Hepatocyte (in vitro differentiated cells): ENCODE measurements at regions not wholly inside any gene's neighbourhood (a gene's known extent, or its start where the extent isn't known, plus 50 kb on each side); places are given as distances from the start of the nearest gene placed in this dataset.

ENCODE experiments used
- DNase-seq: peaks from one replicate; pipeline ENCODE4 v3.0.0-alpha.2; 2016; ENCODE audit warnings: low spot score
- H2AFZ ChIP-seq: fragments of 200-600 bp; sonication (generic); 2 replicates; pipeline ENCODE4 v1.6.0; 2016; ENCODE audit warnings: antibody characterized with exemption, mild to moderate bottlenecking
- H3K27ac ChIP-seq: fragments of 200-600 bp; sonication (generic); 2 replicates; pipeline ENCODE4 v1.5.1; 2016; ENCODE audit warnings: mild to moderate bottlenecking
- H3K27me3 ChIP-seq: fragments of 200-600 bp; sonication (generic); 2 replicates; pipeline ENCODE4 v1.6.1; 2016
- H3K36me3 ChIP-seq: fragments of 200-600 bp; sonication (generic); replicated peaks from 2 replicates; pipeline ENCODE4 v1.5.1; 2016; ENCODE audit warnings: low read depth; ENCODE audit not compliant: insufficient read depth
- H3K4me1 ChIP-seq: fragments of 200-600 bp; sonication (generic); 2 replicates; pipeline ENCODE4 v1.5.1; 2016; ENCODE audit warnings: mild to moderate bottlenecking, moderate library complexity; ENCODE audit not compliant: insufficient read depth
- H3K4me2 ChIP-seq: fragments of 200-600 bp; sonication (generic); 2 replicates; pipeline ENCODE4 v1.6.0; 2016
- H3K4me3 ChIP-seq: fragments of 200-600 bp; sonication (generic); 2 replicates; pipeline ENCODE4 v1.5.1; 2016; ENCODE audit warnings: mild to moderate bottlenecking
- H3K79me2 ChIP-seq: fragments of 200-600 bp; sonication (generic); 2 replicates; pipeline ENCODE4 v1.6.0; 2017; ENCODE audit warnings: mild to moderate bottlenecking
- H3K9me2 ChIP-seq: fragments of 200-600 bp; sonication (generic); replicated peaks from 2 replicates; pipeline ENCODE4 v1.6.0; 2017; ENCODE audit warnings: mild to moderate bottlenecking; ENCODE audit not compliant: insufficient read depth
- H3K9me3 ChIP-seq: fragments of 200-600 bp; sonication (generic); 2 replicates; pipeline ENCODE4 v1.5.1; 2016; ENCODE audit warnings: low read depth, mild to moderate bottlenecking
- H4K20me1 ChIP-seq: fragments of 200-600 bp; sonication (generic); 2 replicates; pipeline ENCODE4 v1.6.0; 2016; ENCODE audit warnings: mild to moderate bottlenecking; ENCODE audit not compliant: insufficient read depth, poor library complexity, severe bottlenecking
- EZH2 ChIP-seq: fragments of 200-600 bp; sonication (generic); IDR thresholded peaks from 2 replicates; pipeline ENCODE4 v1.6.1; 2016; ENCODE audit warnings: antibody characterized with exemption, mild to moderate bottlenecking, borderline replicate concordance
- EZH2phosphoT487 ChIP-seq: fragments of 200-600 bp; sonication (generic); IDR thresholded peaks from one replicate; pipeline ENCODE4 v1.6.1; 2018; ENCODE audit warnings: antibody characterized with exemption, mild to moderate bottlenecking, low read depth, moderate library complexity; ENCODE audit not compliant: unreplicated experiment, severe bottlenecking
- WGBS: methylation state at CpG from one replicate; pipeline ENCODE4 v1.1.6; 2016; ENCODE audit warnings: low lambda C conversion rate; ENCODE audit errors: missing lambda C conversion rate; 5-methylcytosine and 5-hydroxymethylcytosine counted together
- TF ChIP-seq, protein P1 (sequence below): fragments of 200-600 bp; sonication (generic); IDR thresholded peaks from 2 replicates; pipeline ENCODE4 v1.5.1; 2016; ENCODE audit warnings: antibody characterized with exemption, mild to moderate bottlenecking; ENCODE audit not compliant: poor library complexity

DNA sequence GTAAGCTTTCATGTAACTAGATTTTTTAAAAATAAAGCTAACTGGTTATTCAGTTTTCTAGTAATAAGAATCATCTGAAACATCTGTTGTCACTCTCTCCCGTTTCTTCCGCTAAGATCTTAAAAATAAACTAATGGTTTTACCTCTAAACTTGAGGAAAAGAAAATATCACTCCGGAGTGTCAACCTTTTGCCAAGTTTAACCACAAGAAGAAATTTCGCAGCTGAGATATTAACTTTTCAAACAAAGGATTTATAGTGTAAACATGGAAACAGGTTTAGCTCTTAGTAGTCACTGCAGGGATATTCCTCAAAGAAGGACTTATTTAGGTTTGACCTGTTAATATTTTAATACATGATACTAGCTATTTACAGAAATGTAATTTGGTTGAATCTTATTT is 954.9 kb downstream of the ADGRL2 start:
- H4K20me1 ChIP-seq: no peaks in the 10 kb centered on the region
- no peak for TF ChIP-seq EZH2phosphoT487
- DNase-seq: no peak
- H3K27me3 ChIP-seq: no peaks in the 10 kb centered on the region
- H3K4me1 ChIP-seq: no peaks in the 10 kb centered on the region
- H3K79me2 ChIP-seq: no peaks in the 10 kb centered on the region
- no peak overlapping the region for H3K4me3 ChIP-seq
- H3K27ac ChIP-seq: no peak overlapping the region
- WGBS: 42% methylated on average over 4 of the region's 4 CpGs
- no peaks in the 10 kb centered on the region for H3K36me3 ChIP-seq
- H2AFZ ChIP-seq: no peak overlapping the region
- H3K9me3 ChIP-seq: no peaks in the 10 kb centered on the region
- H3K4me2 ChIP-seq: no peak overlapping the region
- no peaks in the 10 kb centered on the region for H3K9me2 ChIP-seq

DNA sequence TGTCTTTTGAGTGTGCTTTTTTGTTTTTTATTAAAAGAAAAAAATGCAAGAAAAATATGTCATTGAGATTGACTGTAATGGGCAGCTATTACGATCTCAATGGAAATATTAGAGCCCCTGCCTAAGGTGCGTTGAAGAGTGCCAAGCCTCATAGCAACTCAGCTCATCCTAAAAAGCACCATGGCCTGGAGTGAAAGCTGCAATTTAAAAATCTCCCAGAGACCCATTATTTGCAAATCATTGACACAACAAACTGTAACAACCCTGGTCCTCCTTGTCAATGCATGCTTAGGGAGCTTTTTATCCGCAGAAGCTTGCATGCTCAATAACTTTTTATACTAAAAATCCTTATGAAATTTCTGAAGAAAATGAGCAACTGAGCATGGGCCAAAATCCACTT is 954.5 kb downstream of the ADGRL2 start:
- Histone ChIP-seq H3K9me2 (no peaks in the 10 kb centered on the region), H3K4me2 (no peak overlapping the region), H4K20me1 (no peaks in the 10 kb centered on the region), H3K9me3 (no peaks in the 10 kb centered on the region), H3K79me2 (no peaks in the 10 kb centered on the region), H2AFZ (no peak overlapping the region), H3K4me3 (no peak overlapping the region), H3K4me1 (no peaks in the 10 kb centered on the region), H3K36me3 (no peaks in the 10 kb centered on the region), H3K27ac (no peak overlapping the region), H3K27me3 (no peaks in the 10 kb centered on the region)
- no peak for TF ChIP-seq EZH2
- TF ChIP-seq, protein P1, sequence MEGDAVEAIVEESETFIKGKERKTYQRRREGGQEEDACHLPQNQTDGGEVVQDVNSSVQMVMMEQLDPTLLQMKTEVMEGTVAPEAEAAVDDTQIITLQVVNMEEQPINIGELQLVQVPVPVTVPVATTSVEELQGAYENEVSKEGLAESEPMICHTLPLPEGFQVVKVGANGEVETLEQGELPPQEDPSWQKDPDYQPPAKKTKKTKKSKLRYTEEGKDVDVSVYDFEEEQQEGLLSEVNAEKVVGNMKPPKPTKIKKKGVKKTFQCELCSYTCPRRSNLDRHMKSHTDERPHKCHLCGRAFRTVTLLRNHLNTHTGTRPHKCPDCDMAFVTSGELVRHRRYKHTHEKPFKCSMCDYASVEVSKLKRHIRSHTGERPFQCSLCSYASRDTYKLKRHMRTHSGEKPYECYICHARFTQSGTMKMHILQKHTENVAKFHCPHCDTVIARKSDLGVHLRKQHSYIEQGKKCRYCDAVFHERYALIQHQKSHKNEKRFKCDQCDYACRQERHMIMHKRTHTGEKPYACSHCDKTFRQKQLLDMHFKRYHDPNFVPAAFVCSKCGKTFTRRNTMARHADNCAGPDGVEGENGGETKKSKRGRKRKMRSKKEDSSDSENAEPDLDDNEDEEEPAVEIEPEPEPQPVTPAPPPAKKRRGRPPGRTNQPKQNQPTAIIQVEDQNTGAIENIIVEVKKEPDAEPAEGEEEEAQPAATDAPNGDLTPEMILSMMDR: no peak
- no peak for TF ChIP-seq EZH2phosphoT487
- 87% methylated on average over 3 of the region's 3 CpGs for WGBS
- no peak for DNase-seq

DNA sequence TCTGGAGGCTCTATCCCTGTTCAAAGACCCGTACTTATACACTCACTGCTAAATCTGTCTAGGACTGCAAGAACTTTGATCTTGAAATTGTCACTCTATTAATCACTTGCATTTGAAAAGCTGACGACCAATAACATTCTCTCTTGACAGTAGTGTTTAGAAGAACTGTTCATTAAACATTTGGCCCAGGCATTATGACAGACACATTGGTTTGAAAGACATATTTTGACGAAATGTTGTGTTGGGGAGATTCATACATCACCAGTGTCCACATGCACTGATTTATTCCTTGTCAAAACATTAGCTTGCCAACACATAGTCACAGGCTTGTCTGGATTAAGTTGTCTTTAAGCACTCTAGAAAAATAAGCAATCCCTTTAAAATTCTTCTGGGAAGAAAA is 951.3 kb downstream of the ADGRL2 start:
- Histone ChIP-seq H3K4me1 (no peaks in the 10 kb centered on the region), H3K9me2 (no peaks in the 10 kb centered on the region), H3K4me2 (no peak overlapping the region), H3K27me3 (no peaks in the 10 kb centered on the region), H3K79me2 (no peaks in the 10 kb centered on the region), H3K4me3 (no peak overlapping the region), H3K27ac (no peak overlapping the region), H3K36me3 (no peaks in the 10 kb centered on the region), H4K20me1 (no peaks in the 10 kb centered on the region), H3K9me3 (no peaks in the 10 kb centered on the region), H2AFZ (no peak overlapping the region)
- no peak for DNase-seq
- TF ChIP-seq EZH2 (no peak), EZH2phosphoT487 (no peak)
- TF ChIP-seq, protein P1: no peak
- WGBS: 53% methylated on average over 3 of the region's 3 CpGs

DNA sequence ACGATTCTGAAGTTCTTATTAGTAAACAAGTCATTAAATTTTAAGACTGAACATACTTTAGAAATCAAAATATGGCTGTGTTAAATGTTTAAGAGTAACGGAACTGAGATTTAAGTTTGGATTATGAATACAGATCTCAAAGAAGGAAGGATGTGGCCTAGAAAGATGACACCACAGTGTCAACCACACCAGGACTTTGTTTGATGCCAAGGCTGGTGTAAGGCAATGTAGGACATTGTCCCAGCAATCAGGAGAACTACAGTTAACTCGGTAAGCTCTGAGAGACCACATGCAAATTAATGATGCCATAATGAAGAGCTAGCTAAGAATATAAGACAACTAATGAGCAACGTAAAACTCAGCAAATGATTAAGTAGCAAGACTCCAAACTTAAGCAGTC is 932.9 kb downstream of the ADGRL2 start:
- no peaks in the 10 kb centered on the region for H3K79me2 ChIP-seq
- H4K20me1 ChIP-seq: no peaks in the 10 kb centered on the region
- no peak overlapping the region for H3K4me3 ChIP-seq
- DNase-seq: no peak
- H3K4me2 ChIP-seq: no peak overlapping the region
- no peaks in the 10 kb centered on the region for H3K27me3 ChIP-seq
- TF ChIP-seq EZH2: no peak
- TF ChIP-seq, protein P1: no peak
- no peak for TF ChIP-seq EZH2phosphoT487
- no peak overlapping the region for H2AFZ ChIP-seq
- WGBS: 87% methylated on average over 4 of the region's 4 CpGs
- H3K9me2 ChIP-seq: no peaks in the 10 kb centered on the region
- H3K27ac ChIP-seq: no peak overlapping the region
- H3K4me1 ChIP-seq: no peaks in the 10 kb centered on the region
- H3K9me3 ChIP-seq: peaks cover 3% of the 10 kb centered on the region
- H3K36me3 ChIP-seq: no peaks in the 10 kb centered on the region
